Gastrocnemius medialis (tissue), 4 donors: ENCODE measurements at regions not wholly inside any gene's neighbourhood (a gene's known extent, or its start where the extent isn't known, plus 50 kb on each side); places are given as distances from the start of the nearest gene placed in this dataset.

ENCODE experiments used
- ATAC-seq, 2 donors: fragments of 150-250 bp; one replicate each; pipeline ENCODE4 v1.9.1; 2016
- DNase-seq, 2 donors: peaks; one replicate each; pipeline ENCODE4 v3.0.0-alpha.2; 2019
- H3K27ac ChIP-seq, 4 donors: fragments of 200-600 bp; sonication (generic); 1 replicate in 1 of 4; 2 replicates in 3 of 4; pipeline ENCODE4 v1.5.1; 2016 to 2018; ENCODE audit warnings: mild to moderate bottlenecking in 2 of 4, moderate library complexity in 1 of 4
- H3K27me3 ChIP-seq, 3 donors: fragments of 200-600 bp; sonication (generic) in 2 of 3; 1 replicate in 1 of 3; 2 replicates in 2 of 3; pipeline versions ENCODE4 v1.5.1 to v1.6.0; 2016 to 2019; ENCODE audit warnings: mild to moderate bottlenecking in 1 of 3, moderate library complexity in 1 of 3
- H3K36me3 ChIP-seq, 2 donors: fragments of 200-600 bp; sonication (generic) in 1 of 2; one replicate each; pipeline ENCODE4 v1.5.1; 2017 to 2018
- H3K4me1 ChIP-seq, 2 donors: fragments of 200-600 bp; sonication (generic) in 1 of 2; one replicate each; pipeline ENCODE4 v1.5.1; 2016 to 2017; ENCODE audit warnings: mild to moderate bottlenecking in 2 of 2
- H3K4me3 ChIP-seq, 4 donors: fragments of 200-600 bp; sonication (generic) in 3 of 4; 1 replicate in 1 of 4; 2 replicates in 3 of 4; pipeline ENCODE4 v1.5.1; 2016 to 2019; ENCODE audit warnings: mild to moderate bottlenecking in 2 of 4
- H3K9me3 ChIP-seq, 3 donors: fragments of 200-600 bp; sonication (generic) in 2 of 3; 1 replicate in 1 of 3; 2 replicates in 2 of 3; pipeline ENCODE4 v1.5.1; 2016 to 2019
- POLR2A ChIP-seq, 2 donors: fragments of 450-650 bp; IDR thresholded peaks; one replicate each; pipeline ENCODE4 v1.6.1; 2017; ENCODE audit warnings: antibody characterized with exemption in 2 of 2, mild to moderate bottlenecking in 2 of 2, moderate library complexity in 2 of 2
- in situ Hi-C, 4 donors: fragments of 200-750 bp; cut with MboI; loops; one replicate each; pipeline versions ENCODE4 v1.15.0 to v1.8.0; 2017; ENCODE audit warnings: low sequenced_read_pairs in 4 of 4
- intact Hi-C: fragments of 100-400 bp; cut with DNase I; formaldehyde crosslinking; loops from one replicate; pipeline ENCODE4 v1.15.1; 2023; ENCODE audit warnings: low total_unique reads
- TF ChIP-seq, protein P1 (sequence below), 5 experiments: fragments of 450-650 bp in 3 of 5; fragments of 200-600 bp in 2 of 5; sonication (generic) in 2 of 5; IDR thresholded peaks in 4 of 5; conservative IDR thresholded peaks in 1 of 5; 1 replicate in 4 of 5; 2 replicates in 1 of 5; pipeline ENCODE4 v1.5.1; 2016 to 2019; ENCODE audit warnings: antibody characterized with exemption in 5 of 5, mild to moderate bottlenecking in 3 of 5, moderate library complexity in 3 of 5

- in situ Hi-C loops = no loop called here
- no peaks in the 10 kb centered on the region for H3K36me3 ChIP-seq
- intact Hi-C loops = no loop called here
- no peaks in the 10 kb centered on the region for H3K27me3 ChIP-seq
- H3K27ac ChIP-seq = no peak overlapping the region
- TF ChIP-seq, protein P1, sequence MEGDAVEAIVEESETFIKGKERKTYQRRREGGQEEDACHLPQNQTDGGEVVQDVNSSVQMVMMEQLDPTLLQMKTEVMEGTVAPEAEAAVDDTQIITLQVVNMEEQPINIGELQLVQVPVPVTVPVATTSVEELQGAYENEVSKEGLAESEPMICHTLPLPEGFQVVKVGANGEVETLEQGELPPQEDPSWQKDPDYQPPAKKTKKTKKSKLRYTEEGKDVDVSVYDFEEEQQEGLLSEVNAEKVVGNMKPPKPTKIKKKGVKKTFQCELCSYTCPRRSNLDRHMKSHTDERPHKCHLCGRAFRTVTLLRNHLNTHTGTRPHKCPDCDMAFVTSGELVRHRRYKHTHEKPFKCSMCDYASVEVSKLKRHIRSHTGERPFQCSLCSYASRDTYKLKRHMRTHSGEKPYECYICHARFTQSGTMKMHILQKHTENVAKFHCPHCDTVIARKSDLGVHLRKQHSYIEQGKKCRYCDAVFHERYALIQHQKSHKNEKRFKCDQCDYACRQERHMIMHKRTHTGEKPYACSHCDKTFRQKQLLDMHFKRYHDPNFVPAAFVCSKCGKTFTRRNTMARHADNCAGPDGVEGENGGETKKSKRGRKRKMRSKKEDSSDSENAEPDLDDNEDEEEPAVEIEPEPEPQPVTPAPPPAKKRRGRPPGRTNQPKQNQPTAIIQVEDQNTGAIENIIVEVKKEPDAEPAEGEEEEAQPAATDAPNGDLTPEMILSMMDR (IDR thresholded peaks at IDR 0.05 in 4 of 5, conservative IDR thresholded peaks at IDR 0.05 in 1 of 5) = no peak
- TF ChIP-seq POLR2A (IDR thresholded peaks at IDR 0.05) = no peak
- DNase-seq = no peak
- H3K9me3 ChIP-seq = no peaks in the 10 kb centered on the region
- no peaks in the 10 kb centered on the region for H3K4me1 ChIP-seq
- no peak overlapping the region for H3K4me3 ChIP-seq
- no peak for ATAC-seq
Measured at GRCh38 chr13:34864671-34865070, 77.4 kb upstream of the NBEA start.

DNA sequence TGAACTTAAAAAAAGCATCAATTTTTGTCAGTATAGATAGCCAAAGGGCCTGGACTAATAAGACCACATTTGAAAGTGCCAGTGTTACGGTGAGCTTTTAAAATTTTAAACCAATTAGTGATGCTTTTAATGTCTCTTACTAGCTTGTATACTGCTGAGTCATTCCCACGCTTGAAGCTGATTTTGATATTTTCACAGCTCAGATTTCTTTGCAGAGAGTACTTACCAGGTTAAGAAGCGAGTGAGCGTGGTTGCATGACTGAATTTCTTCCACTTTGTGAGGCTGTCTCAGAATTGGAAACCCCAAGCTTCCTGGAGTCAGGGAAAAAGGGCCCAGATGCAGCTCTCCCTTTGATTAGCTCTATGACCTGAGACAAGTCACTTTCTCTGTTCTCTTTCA is 74.5 kb upstream of the NBEA start:
- in situ Hi-C loops = no loop called here
- Histone ChIP-seq H3K27ac (no peak overlapping the region), H3K27me3 (no peaks in the 10 kb centered on the region), H3K9me3 (no peaks in the 10 kb centered on the region), H3K4me1 (no peaks in the 10 kb centered on the region), H3K36me3 (no peaks in the 10 kb centered on the region), H3K4me3 (no peak overlapping the region)
- TF ChIP-seq, protein P1 (IDR thresholded peaks at IDR 0.05 in 4 of 5, conservative IDR thresholded peaks at IDR 0.05 in 1 of 5) = no peak
- no peak for TF ChIP-seq POLR2A (IDR thresholded peaks at IDR 0.05)
- intact Hi-C loops = no loop called here
- ATAC-seq (no peak), DNase-seq (no peak)

DNA sequence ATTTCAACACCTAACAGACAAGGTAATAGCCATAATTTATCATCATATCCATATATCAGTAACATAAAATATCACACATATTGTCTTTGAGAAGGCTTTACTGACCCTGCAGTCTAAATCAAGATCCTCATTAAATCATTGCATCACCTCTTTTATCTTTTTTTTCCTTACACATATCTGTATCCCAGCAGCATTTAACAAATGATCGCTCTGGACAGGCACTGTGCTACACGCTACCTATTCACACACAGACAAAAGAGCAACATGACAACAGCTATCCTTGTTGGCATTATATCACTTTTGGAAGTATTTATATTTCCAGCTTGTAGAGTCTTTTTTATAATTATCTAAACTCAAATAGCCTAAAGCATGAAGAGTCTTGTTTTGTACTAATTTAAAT is 73.3 kb upstream of the NBEA start:
- Histone ChIP-seq H3K4me1 (no peaks in the 10 kb centered on the region), H3K9me3 (no peaks in the 10 kb centered on the region), H3K36me3 (no peaks in the 10 kb centered on the region), H3K27ac (no peak overlapping the region), H3K27me3 (no peaks in the 10 kb centered on the region), H3K4me3 (no peak overlapping the region)
- TF ChIP-seq POLR2A (IDR thresholded peaks at IDR 0.05) = no peak
- TF ChIP-seq, protein P1 (IDR thresholded peaks at IDR 0.05 in 4 of 5, conservative IDR thresholded peaks at IDR 0.05 in 1 of 5) = no peak
- in situ Hi-C loops (no loop called here), intact Hi-C loops (no loop called here)
- DNase-seq = no peak
- no peak for ATAC-seq

DNA sequence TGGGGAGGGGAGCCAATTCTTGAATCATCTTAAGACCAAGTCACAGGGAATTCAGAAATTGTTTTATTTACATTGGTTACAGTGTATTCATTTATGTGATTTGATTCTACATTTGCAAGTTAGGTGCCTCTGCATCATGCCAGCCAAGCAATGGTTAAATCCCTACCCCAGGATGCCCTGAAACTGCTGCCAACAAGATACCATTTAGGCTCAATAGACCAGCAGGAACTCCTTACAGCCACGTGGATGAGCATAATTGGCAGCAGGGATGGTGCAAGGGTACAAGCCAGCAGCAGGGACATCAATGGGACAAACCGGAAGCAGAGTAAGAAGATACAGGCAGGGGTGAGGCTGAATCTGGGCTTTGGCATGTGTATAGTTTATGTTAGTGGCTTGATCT is 72.4 kb upstream of the NBEA start:
- in situ Hi-C loops (no loop called here), intact Hi-C loops (no loop called here)
- ATAC-seq = no peak
- Histone ChIP-seq H3K36me3 (no peaks in the 10 kb centered on the region), H3K27ac (no peak overlapping the region), H3K4me3 (no peak overlapping the region), H3K27me3 (no peaks in the 10 kb centered on the region), H3K9me3 (no peaks in the 10 kb centered on the region), H3K4me1 (no peaks in the 10 kb centered on the region)
- no peak for DNase-seq
- TF ChIP-seq, protein P1 (IDR thresholded peaks at IDR 0.05 in 4 of 5, conservative IDR thresholded peaks at IDR 0.05 in 1 of 5) = no peak
- TF ChIP-seq POLR2A (IDR thresholded peaks at IDR 0.05) = no peak

- Histone ChIP-seq H3K4me3 (no peak overlapping the region), H3K36me3 (no peaks in the 10 kb centered on the region), H3K27ac (no peak overlapping the region), H3K4me1 (no peaks in the 10 kb centered on the region), H3K27me3 (no peaks in the 10 kb centered on the region), H3K9me3 (no peaks in the 10 kb centered on the region)
- intact Hi-C loops (no loop called here), in situ Hi-C loops (no loop called here)
- ATAC-seq (no peak), DNase-seq (no peak)
- TF ChIP-seq, protein P1 (IDR thresholded peaks at IDR 0.05 in 4 of 5, conservative IDR thresholded peaks at IDR 0.05 in 1 of 5) = no peak
- TF ChIP-seq POLR2A (IDR thresholded peaks at IDR 0.05) = no peak
Measured at GRCh38 chr13:34878329-34878728, 63.7 kb upstream of the NBEA start.
